NCI-H2196 treated with DMSO at 0.1 percent for 48 hours (cell line): ENCODE measurements at regions not wholly inside any gene's neighbourhood (a gene's known extent, or its start where the extent isn't known, plus 50 kb on each side); places are given as distances from the start of the nearest gene placed in this dataset.

Experiments used
- DNase-seq: peaks from one replicate; lab custom pipeline; 2025; ENCODE audit not compliant: unreplicated experiment; lab: John Stamatoyannopoulos, UW

GRCh38 chr2:156695595-156695994, 259.4 kb downstream of the GPD2 start:
- no peak for DNase-seq

DNA sequence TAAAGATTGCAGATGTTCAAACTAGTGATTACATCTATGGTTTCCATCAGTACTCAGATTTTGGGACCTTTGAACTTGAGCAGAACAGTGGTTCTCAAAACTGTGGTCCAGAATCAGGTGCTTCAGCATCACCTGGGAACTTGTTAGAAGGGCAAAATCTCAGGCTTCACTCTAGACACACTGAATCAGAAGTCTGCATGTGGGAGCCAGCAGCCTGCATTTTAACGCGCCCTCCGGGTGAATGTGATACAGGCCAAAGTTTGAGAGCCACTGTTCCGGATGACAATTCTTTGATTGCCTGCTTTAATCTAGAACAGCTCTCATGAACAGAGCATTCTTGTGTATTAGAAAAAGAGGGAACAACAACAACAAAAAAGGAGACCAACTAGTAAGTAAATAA, 261.7 kb downstream of the GPD2 start:
- DNase-seq = no peak

DNA sequence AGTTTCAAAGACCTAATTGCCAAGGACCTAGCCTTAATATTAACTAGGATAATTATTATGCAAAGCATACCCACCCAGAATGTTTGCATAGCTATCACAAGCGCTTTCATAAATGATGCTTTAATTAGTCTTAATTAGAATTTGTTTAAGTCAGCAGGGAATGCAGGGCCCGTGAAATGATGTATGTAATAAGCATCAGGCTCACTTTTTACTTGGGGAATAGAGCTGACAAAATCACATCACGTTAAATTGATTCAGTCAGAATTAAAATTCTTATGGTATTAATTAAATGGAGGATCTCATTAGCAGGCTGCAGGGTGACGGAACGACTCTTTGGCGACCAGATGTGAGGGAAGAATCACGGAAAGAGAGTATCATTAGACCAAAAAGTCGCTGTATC, 264.5 kb downstream of the GPD2 start:
- no peak for DNase-seq

DNA sequence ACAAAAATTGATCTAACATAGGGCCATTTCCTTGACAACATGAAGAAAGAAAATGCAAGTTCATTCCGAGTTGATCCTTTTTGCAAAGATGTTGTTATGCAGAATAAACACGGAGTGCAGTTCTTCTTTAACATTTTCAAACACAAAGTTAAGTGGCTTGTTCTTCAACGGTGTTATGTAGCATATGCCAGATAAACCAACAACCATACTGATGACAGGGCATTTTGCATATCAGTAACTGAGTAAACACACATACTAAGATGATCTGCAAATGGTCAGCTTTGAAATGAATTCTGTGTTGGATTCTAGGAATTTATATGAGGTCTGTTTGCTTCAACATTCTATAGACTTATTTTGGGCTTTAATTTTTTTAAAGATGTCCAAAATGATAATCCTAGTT, 266.4 kb downstream of the GPD2 start:
- no peak for DNase-seq

GRCh38 chr2:156703642-156704041, 267.5 kb downstream of the GPD2 start:
- no peak for DNase-seq

DNA sequence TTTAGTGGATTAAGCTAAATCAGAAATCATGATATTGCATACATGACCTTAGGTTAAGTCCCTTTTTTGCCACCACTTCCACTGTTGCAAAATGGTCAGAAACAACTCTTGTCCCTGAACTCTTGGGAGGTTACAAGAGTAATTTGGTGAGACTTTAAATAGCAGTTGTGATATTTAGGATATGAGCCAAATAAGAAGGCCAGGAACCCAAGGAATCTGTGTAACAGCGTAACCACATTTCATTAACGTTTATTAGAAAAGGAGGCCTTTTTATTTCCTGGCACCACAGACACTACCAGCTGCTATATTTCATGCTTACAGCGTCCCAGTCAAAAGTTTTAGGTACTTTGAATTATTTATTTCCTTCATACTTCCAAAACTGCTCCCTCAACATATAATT, 268.0 kb downstream of the GPD2 start:
- no peak for DNase-seq

DNA sequence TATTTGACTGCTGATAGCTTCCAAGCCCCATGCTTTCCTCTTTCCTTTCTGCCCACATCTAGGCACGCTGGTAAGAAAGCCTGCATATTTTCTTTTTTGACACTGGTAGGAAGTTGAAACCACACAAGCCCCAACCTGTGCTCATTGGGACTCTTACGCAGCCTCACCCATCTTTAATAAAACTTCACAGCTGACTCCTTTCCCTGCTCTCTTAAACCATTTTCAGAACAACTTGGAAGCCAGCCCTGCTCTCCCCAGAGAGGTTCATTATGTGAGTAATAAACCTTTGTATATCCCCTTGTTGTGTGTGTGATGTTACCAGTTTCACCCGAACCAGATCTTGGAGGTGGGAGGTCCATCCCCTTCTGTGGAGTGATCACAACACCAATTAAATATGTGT, 268.4 kb downstream of the GPD2 start:
- DNase-seq = no peak

GRCh38 chr2:156706576-156706975, 270.4 kb downstream of the GPD2 start:
- DNase-seq = no peak

DNA sequence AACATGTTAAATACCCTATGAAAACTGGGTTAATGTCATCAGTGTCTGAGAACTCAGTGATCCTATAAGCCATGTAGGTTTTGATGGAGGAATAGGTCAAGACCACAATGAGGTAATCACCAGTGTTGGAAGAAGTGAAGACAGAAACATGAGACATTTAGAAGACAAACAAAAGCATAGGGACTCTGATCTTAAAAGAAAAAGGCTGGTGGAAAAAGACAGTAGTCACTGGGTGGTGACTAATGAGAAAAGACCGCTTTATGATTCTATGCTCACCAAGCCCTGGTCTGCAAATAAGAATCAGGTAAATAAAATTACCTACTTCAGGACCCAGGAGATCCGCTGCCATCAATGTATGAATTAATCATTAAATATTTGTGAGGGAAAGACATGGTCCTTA, 271.9 kb downstream of the GPD2 start:
- DNase-seq = no peak

- no peak for DNase-seq
These were observed 272.9 kb downstream of the GPD2 start for GRCh38 chr2:156709091-156709490.

DNA sequence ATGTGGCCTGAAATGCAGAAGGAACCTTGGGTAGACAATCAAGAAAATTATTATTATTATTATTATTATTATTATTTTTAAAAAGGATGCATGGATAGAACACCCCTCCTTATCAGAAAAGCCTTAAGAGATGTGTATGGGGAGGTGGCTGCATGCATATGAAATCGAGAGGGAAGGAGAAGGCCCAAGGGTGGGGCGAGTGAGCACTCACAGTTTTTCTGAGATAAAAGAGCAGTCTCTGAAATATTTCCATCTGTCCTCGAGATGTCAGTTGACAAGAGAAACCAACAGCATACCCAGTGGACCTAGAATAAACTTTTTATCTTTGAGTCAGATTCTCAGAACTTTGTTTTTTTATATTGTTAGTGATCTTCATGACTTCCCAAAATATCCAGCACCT, 282.9 kb downstream of the GPD2 start:
- no peak for DNase-seq

- no peak for DNase-seq
These were observed 291.7 kb downstream of the GPD2 start for GRCh38 chr2:156727867-156728266.

GRCh38 chr2:156728328-156728727, 292.1 kb downstream of the GPD2 start:
- DNase-seq = no peak

- no peak for DNase-seq
These were observed 295.3 kb downstream of the GPD2 start for GRCh38 chr2:156731506-156731905.

- no peak for DNase-seq
These were observed 300.8 kb downstream of the GPD2 start for GRCh38 chr2:156736950-156737349.

DNA sequence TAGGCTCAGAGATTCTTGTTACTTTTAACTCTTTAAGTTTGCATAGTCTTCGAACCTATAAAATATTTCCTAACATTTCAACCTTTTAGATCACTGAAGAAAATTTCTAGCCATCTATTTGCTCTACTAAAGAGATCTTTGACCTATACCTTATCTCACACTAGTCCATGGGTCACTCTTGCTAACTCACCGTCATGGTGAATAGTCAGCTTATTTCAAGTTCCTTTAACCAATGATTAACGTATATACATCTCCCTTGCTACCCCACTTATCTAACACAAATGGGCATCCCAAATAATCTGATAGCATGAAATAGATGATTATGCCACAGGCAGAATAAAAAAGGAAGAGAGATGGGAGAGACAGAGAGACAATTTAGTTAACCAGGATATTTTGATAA, 303.1 kb downstream of the GPD2 start:
- no peak for DNase-seq

DNA sequence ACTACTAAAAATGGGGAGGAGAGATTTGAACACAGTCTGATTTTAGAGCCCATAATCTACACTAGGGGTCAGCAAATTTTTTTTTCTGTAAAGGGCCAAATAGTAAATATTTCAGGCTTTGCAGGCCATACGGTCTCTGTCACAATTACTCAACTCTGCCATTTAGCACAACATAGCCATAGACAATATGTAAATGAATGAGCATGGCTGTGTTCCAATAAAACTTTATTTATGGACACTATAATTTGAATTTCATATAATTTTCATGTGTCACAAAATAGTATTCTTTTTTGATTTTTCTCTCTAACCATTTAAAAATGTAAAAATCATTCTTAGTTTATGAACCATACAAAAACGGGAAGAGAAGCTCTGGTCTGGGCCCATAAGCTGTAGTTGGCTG, 309.4 kb downstream of the GPD2 start:
- no peak for DNase-seq

DNA sequence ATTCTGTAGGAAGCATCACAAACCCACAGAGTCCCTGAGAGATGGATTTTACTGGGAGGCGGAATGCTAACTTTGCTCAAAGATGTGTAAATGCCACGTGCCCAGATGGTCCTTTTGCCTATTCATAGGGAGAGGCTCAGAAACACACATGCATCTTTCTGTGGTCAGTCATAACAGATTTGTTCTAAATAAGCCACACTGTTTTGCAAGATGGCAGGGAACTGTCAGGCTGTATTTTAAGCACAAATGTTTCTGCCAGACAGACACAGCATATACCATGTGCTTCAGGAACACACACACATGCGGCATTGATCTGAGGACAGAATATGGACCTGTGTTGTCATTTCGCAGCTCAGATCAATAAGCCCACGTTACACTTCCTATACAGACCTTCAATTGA, 312.0 kb downstream of the GPD2 start:
- no peak for DNase-seq

GRCh38 chr2:156752042-156752441, 315.9 kb downstream of the GPD2 start:
- DNase-seq = no peak

GRCh38 chr2:156753766-156754165, 317.6 kb downstream of the GPD2 start:
- DNase-seq = no peak

- DNase-seq = no peak
These were observed 320.3 kb downstream of the GPD2 start for GRCh38 chr2:156756516-156756915.

GRCh38 chr2:156763174-156763573, 327.0 kb downstream of the GPD2 start:
- no peak for DNase-seq

- no peak for DNase-seq
These were observed 328.9 kb downstream of the GPD2 start for GRCh38 chr2:156765043-156765442.

- no peak for DNase-seq
These were observed 329.3 kb downstream of the GPD2 start for GRCh38 chr2:156765450-156765849.
